HepG2 (cell line): ENCODE measurements at regions not wholly inside any gene's neighbourhood (a gene's known extent, or its start where the extent isn't known, plus 50 kb on each side); places are given as distances from the start of the nearest gene placed in this dataset.

Source experiments
- ATAC-seq: fragments of 200-7000 bp; cut with Tn5 transposase; 3 replicates; pipeline ENCODE4 v1.9.1; 2020; ENCODE audit warnings: mild to moderate bottlenecking, moderate library complexity
- BruUV-seq: library from RNA; stranded (reverse); fragments of 400-500 nt; replicated peaks from 2 replicates; lab custom pipeline; 2021; lab: Mats Ljungman, UMichigan
- CTCF ChIA-PET: fragments of 300-600 bp; formaldehyde crosslinking; extraction: SDS; loops from one replicate; lab custom pipeline; 2021; ENCODE audit warnings: low total read pairs, inconsistent platforms, low intra/inter-chr PET ratio; lab: Yijun Ruan, JAX
- POLR2A ChIA-PET: fragments of 350-600 bp; sonication (Branson Sonifier 250); formaldehyde crosslinking; loops from one replicate; lab custom pipeline; 2020; ENCODE audit warnings: antibody characterized with exemption, inconsistent platforms; lab: Yijun Ruan, JAX
- DNase-seq: peaks from one replicate; pipeline ENCODE4 v3.0.0-alpha.2; 2015; ENCODE audit warnings: low spot score
- FAIRE-seq: peaks from 3 replicates; lab custom pipeline; 2011; peaks lifted over from hg19 to GRCh38; lab: Jason Lieb, UNC
- H2AFZ ChIP-seq: one replicate; pipeline ENCODE4 v1.6.1; 2011; ENCODE audit warnings: low read length, inconsistent platforms
- H3K27ac ChIP-seq: fragments of 300-600 bp; 3 replicates; pipeline ENCODE4 v1.8.0; 2011; ENCODE audit warnings: mixed run types, mild to moderate bottlenecking, mixed read lengths, low read length, inconsistent platforms; ENCODE audit not compliant: insufficient read depth; ENCODE audit errors: extremely low read length
- H3K27me3 ChIP-seq, 2 experiments: fragments of 200-600 bp in 1 of 2; 2 replicates in 1 of 2; 3 replicates in 1 of 2; pipeline versions ENCODE4 v1.6.0 to v1.8.0; 2011; ENCODE audit warnings: low read length in 2 of 2, mild to moderate bottlenecking in 2 of 2, moderate library complexity in 2 of 2, inconsistent platforms in 1 of 2; ENCODE audit not compliant: insufficient read depth in 2 of 2, control insufficient read depth in 1 of 2
- H3K36me3 ChIP-seq, 2 experiments: fragments of 200-600 bp in 1 of 2; replicated peaks in 1 of 2; 2 replicates in 1 of 2; 3 replicates in 1 of 2; pipeline versions ENCODE4 v1.5.1 to v1.8.0; 2011; ENCODE audit warnings: low read length in 2 of 2, inconsistent platforms in 1 of 2; ENCODE audit not compliant: insufficient read depth in 2 of 2, control insufficient read depth in 1 of 2
- H3K4me1 ChIP-seq: 2 replicates; pipeline ENCODE4 v1.5.1; 2012; ENCODE audit warnings: low read length, inconsistent platforms; ENCODE audit not compliant: insufficient read depth
- H3K4me2 ChIP-seq: 2 replicates; pipeline ENCODE4 v1.6.0; 2011; ENCODE audit warnings: low read depth, low read length, inconsistent platforms
- H3K4me3 ChIP-seq, 3 experiments: fragments of 200-600 bp in 1 of 3; sonication (generic), shearing (Covaris generic) in 1 of 3; replicated peaks in 1 of 3; 2 replicates each; pipeline ENCODE4 v1.5.1; 2011 to 2016; ENCODE audit warnings: low read length in 3 of 3, inconsistent platforms in 2 of 3, low read depth in 2 of 3, mild to moderate bottlenecking in 2 of 3, control low read depth in 1 of 3, mixed read lengths in 1 of 3; ENCODE audit not compliant: insufficient read depth in 1 of 3
- H3K79me2 ChIP-seq: one replicate; pipeline ENCODE4 v1.6.1; 2011; ENCODE audit warnings: low read length, inconsistent platforms; ENCODE audit not compliant: insufficient read depth
- H3K9ac ChIP-seq: 2 replicates; pipeline ENCODE4 v1.6.0; 2011; ENCODE audit warnings: mild to moderate bottlenecking, low read depth, low read length, inconsistent platforms; ENCODE audit not compliant: insufficient read depth
- H3K9me3 ChIP-seq: 2 replicates; pipeline ENCODE4 v1.5.1; 2012; ENCODE audit warnings: mild to moderate bottlenecking, low read length
- H4K20me1 ChIP-seq: 2 replicates; pipeline ENCODE4 v1.6.0; 2011; ENCODE audit warnings: inconsistent platforms, mild to moderate bottlenecking, low read length, moderate library complexity; ENCODE audit not compliant: insufficient read depth
- KLF6 ChIP-seq: IDR thresholded peaks from 2 replicates; pipeline ENCODE4 v1.8.0; 2016; ENCODE audit warnings: missing biosample characterization, missing genetic modification reagents
- MBD4 ChIP-seq: IDR thresholded peaks from 2 replicates; pipeline ENCODE4 v1.6.1; 2012; ENCODE audit warnings: low read length, inconsistent platforms, borderline replicate concordance
- MIXL1 ChIP-seq: IDR thresholded peaks from 2 replicates; pipeline ENCODE4 v1.6.1; 2016
- NFYB ChIP-seq: sonication (generic); formaldehyde crosslinking; IDR thresholded peaks from 2 replicates; pipeline ENCODE4 v1.4.0; 2020; ENCODE audit warnings: missing genetic modification reagents
- RARA ChIP-seq: IDR thresholded peaks from 2 replicates; pipeline ENCODE4 v1.6.1; 2016; ENCODE audit warnings: missing genetic modification reagents, missing compliant biosample characterization
- SMAD1 ChIP-seq: sonication (generic); formaldehyde crosslinking; IDR thresholded peaks from 2 replicates; pipeline ENCODE4 v1.4.0; 2020; ENCODE audit warnings: missing genetic modification reagents, low read depth, mild to moderate bottlenecking, borderline replicate concordance
- TEAD3 ChIP-seq: optimal IDR thresholded peaks from 2 replicates; pipeline ENCODE3; 2016; ENCODE audit warnings: borderline replicate concordance
- ZBTB39 ChIP-seq: sonication (generic); formaldehyde crosslinking; IDR thresholded peaks from 2 replicates; pipeline ENCODE4 v1.5.0; 2020; ENCODE audit warnings: missing genetic modification reagents
- ZNF205 ChIP-seq: IDR thresholded peaks from 2 replicates; pipeline ENCODE4 v1.6.1; 2018; ENCODE audit warnings: missing biosample characterization, missing genetic modification reagents
- ZNF720 ChIP-seq: sonication (generic); formaldehyde crosslinking; IDR thresholded peaks from 2 replicates; pipeline ENCODE4 v1.4.0; 2020; ENCODE audit warnings: missing genetic modification reagents
- WGBS: methylation state at CpG from one replicate; pipeline ENCODE4 v1.1.6; 2017; ENCODE audit warnings: low lambda C conversion rate; 5-methylcytosine and 5-hydroxymethylcytosine counted together
- in situ Hi-C: cut with HindIII; loops from 2 replicates; pipeline ENCODE4 v1.10.0; 2017; ENCODE audit warnings: low pct_unique_long_range_greater_than_20kb; ENCODE audit not compliant: extremely low pct_ligation_motif_present
- intact Hi-C: fragments of 100-400 bp; cut with micrococcal nuclease; formaldehyde crosslinking; loops from one replicate; pipeline ENCODE4 v1.10.0; 2022; ENCODE audit not compliant: unreplicated experiment
- TF ChIP-seq, protein P1 (sequence below): sonication (generic); formaldehyde crosslinking; IDR thresholded peaks from 2 replicates; pipeline ENCODE4 v1.8.0; 2022; ENCODE audit warnings: mild to moderate bottlenecking, missing genetic modification reagents, moderate library complexity

DNA sequence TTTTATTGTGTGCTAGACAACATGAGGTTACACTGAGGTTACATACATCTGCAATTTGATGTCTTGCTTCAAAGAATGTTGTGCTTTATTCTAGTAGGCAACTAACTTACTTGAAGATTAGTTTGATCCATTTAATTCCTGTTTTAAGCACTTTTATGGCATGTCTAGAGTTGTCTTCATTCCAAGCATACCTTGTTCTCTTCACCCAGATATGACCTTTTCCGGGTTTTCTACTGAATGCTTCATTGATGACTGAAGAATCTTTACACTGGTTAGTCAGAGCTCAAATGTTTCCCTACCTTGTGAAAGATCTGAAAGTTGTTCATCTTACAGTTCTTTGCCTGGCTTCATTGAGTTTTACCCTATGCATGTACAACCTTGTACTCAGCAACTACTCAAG lies 274.0 kb upstream of the KITLG start:
- intact Hi-C loops, result no loop called here
- no peak overlapping the region for H3K9ac ChIP-seq

More for the DNA sequence above, 274.0 kb upstream of the KITLG start:
- TF ChIP-seq ZNF205 (CRISPR knock-in tag), result no peak
- TF ChIP-seq, protein P1, sequence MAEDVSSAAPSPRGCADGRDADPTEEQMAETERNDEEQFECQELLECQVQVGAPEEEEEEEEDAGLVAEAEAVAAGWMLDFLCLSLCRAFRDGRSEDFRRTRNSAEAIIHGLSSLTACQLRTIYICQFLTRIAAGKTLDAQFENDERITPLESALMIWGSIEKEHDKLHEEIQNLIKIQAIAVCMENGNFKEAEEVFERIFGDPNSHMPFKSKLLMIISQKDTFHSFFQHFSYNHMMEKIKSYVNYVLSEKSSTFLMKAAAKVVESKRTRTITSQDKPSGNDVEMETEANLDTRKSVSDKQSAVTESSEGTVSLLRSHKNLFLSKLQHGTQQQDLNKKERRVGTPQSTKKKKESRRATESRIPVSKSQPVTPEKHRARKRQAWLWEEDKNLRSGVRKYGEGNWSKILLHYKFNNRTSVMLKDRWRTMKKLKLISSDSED (CRISPR knock-in tag), result no peak
- no peak for TF ChIP-seq SMAD1 (CRISPR knock-in tag)
- no peak for TF ChIP-seq MBD4
- TF ChIP-seq MIXL1 (CRISPR knock-in tag), result no peak
- peak; percentile 64 for TF ChIP-seq RARA (CRISPR knock-in tag)
- TF ChIP-seq NFYB, result no peak
- no peak for TF ChIP-seq ZNF720
- TF ChIP-seq TEAD3, result peak; percentile 62
- no peak for TF ChIP-seq ZBTB39 (CRISPR knock-in tag)
- TF ChIP-seq KLF6, result no peak
- no TSS peak for BruUV-seq
- in situ Hi-C loops, result no loop called here
- H3K4me2 ChIP-seq, result no peak overlapping the region
- no peaks in the 10 kb centered on the region for H4K20me1 ChIP-seq
- no peaks in the 10 kb centered on the region for H3K9me3 ChIP-seq
- no peak for FAIRE-seq
- no peak overlapping the region for H3K4me3 ChIP-seq
- 0% methylated on average over 1 of the region's 1 CpG for WGBS
- H3K27me3 ChIP-seq, result no peaks in the 10 kb centered on the region
- no peak overlapping the region for H3K27ac ChIP-seq
- CTCF ChIA-PET, result no interaction called here
- POLR2A ChIA-PET, result no interaction called here
- peaks cover 32% of the 10 kb centered on the region for H3K4me1 ChIP-seq
- no peaks in the 10 kb centered on the region for H3K79me2 ChIP-seq
- ATAC-seq, result peak; percentile 63
- DNase-seq, result peak; percentile 71
- no peak overlapping the region for H2AFZ ChIP-seq
- no peaks in the 10 kb centered on the region for H3K36me3 ChIP-seq
